GM21576 (cell line): ENCODE measurements at regions not wholly inside any gene's neighbourhood (a gene's known extent, or its start where the extent isn't known, plus 50 kb on each side); places are given as distances from the start of the nearest gene placed in this dataset.
"Not testable (repeated sequence)": the region's sequence is repeated elsewhere in the genome, so short reads cannot be mapped to it uniquely, and the experiment has no call there.

ENCODE experiments used
- ATAC-seq: cut with Tn5 transposase; IDR thresholded peaks from one replicate; pipeline ENCODE4 v1.9.1; 2021; ENCODE audit warnings: mild to moderate bottlenecking, moderate library complexity; ENCODE audit not compliant: unreplicated experiment

DNA sequence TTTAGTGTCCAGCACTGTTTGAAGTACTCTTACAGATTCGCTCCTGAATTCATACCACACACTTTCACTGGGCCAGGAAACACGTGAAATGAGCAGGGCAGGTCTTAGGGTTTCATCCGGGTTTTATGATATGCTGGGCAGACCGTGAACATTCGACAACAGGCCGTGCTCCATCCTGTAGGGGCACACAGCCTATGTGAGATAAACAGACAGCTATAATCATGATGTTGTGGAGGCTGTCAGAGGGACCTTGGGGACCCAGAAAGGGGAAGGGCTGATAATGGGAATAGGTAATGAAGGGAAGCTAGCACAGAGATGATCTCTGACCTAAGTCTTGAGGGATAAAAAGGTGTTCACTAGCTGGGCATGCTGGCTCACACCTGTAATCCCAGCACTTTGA lies 110.4 kb downstream of the RIN2 start:
- ATAC-seq: no peak

DNA sequence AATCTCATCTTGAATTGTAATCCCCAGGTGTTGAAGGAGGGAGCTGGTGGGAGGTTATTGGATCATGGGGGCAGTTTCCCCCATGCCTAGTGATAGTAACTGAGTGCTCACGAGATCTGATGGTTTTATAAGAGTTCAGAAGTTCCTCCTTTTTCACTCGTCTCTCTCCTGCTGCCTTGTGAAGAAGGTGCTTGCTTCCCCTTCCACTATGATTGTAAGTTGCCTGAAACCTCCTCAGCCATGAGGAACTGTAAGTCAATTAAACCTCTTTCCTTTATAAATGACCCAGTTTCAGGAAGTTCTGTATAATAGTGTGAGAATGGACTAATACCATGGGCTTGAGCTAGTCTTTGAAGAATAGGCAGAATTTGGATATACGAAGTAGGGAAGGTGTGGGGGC lies 113.9 kb downstream of the RIN2 start:
- ATAC-seq: no peak

- ATAC-seq: no peak
Observed at GRCh38 chr20:19874040-19874727, 116.1 kb downstream of the RIN2 start.

DNA sequence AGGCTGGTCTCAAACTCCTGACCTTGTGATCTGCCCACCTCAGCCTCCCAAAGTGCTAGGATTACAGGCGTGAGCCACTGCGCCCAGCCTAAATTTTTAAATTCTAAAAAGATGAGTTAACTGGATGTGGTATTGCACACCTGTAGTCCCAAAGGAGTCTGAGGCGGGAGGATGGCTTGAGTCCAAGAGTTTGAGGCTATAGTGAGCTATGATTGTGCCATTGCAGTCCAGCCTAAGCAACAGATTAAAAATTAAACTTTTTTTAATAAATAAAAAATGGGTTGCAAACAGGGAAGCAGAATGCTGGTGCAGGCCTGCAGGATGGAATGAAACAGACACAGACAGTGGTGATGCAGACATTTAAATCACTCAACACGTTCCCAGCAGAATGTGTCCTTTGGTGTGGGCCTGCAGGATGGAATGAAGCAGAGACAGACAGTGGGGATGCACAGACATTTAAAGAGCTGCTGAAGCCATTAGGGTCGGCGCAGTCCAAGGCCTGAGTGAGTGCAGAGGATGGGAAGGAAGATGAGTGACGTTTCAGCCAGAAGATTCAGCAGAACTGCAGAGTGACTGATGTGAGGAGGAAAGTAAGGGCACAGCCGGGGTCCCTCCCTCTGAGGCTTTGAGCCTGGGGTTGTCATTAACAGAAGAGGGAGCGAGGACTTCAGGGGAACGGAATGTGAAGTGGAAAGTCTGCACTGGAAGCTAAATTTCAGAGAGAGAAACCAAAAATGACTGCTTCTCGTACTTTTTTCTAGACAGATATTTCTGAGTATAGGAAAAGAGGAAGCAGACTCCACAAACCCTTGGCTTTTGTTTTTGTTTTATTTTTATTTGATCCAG lies 117.5 kb downstream of the RIN2 start:
- no peak for ATAC-seq

- ATAC-seq: no peak
Observed at GRCh38 chr20:19876828-19877460, 118.9 kb downstream of the RIN2 start.

DNA sequence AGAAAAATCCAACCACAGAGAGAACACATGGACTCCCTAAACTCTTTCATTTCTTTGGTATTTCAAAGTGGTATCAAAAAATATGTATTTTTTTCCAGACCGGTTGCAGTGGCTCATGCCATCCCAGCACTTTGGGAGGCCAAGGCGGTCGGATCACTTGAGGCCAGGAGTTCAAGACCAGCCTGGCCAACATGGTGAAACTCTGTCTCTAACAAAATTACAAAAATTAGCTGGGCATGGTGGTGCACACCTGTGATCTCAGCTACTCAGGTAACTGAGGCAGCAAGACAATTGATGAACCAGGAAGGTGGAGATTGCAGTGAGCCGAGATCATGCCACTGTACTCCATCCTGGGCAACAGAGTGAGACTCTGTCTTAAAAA lies 121.8 kb downstream of the RIN2 start:
- not testable (repeated sequence) for ATAC-seq

GRCh38 chr20:19880256-19881079 lies 122.4 kb downstream of the RIN2 start:
- ATAC-seq: no peak

- ATAC-seq: no peak
Observed at GRCh38 chr20:19881080-19881840, 123.2 kb downstream of the RIN2 start.

DNA sequence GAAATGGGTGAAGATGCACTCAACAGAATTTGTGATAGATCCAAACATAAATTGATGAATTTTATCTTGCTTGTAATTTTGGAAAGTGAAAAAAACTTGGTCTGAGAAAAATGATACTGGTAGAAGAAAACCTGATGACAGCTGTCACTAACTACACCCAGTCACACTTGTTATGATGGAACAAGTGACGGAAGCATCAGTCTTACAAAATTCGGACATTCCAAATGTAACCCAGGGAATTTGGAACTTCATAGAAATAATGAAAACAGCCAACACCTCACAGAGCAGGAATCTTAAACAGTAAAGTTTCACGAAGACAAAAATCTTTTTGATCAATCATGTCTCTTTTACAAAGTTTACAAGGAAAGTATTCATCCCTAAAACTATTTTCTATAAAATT lies 123.9 kb downstream of the RIN2 start:
- ATAC-seq: no peak

GRCh38 chr20:19882446-19882845 lies 124.4 kb downstream of the RIN2 start:
- ATAC-seq: no peak

DNA sequence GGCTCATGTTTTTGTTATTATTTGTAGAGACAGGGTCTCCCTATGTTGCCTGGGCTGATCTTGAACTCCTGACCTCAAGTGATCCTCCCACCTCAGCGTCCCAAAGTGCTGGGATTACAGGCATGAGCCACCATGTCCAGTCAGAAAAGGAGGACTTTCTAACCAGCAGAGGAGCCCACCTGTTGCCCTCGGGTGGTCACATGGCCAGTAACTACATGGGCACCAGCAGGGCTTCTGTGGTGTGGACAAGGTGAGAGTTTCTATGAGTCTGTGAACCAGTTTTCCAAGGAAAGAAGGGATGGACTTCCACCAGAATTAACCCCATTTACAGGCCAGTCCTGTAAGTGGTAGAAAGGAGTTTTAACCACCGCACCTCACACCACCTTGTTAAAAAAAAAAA lies 125.4 kb downstream of the RIN2 start:
- ATAC-seq: no peak

- no peak for ATAC-seq
Observed at GRCh38 chr20:19885594-19885938, 127.5 kb downstream of the RIN2 start.

DNA sequence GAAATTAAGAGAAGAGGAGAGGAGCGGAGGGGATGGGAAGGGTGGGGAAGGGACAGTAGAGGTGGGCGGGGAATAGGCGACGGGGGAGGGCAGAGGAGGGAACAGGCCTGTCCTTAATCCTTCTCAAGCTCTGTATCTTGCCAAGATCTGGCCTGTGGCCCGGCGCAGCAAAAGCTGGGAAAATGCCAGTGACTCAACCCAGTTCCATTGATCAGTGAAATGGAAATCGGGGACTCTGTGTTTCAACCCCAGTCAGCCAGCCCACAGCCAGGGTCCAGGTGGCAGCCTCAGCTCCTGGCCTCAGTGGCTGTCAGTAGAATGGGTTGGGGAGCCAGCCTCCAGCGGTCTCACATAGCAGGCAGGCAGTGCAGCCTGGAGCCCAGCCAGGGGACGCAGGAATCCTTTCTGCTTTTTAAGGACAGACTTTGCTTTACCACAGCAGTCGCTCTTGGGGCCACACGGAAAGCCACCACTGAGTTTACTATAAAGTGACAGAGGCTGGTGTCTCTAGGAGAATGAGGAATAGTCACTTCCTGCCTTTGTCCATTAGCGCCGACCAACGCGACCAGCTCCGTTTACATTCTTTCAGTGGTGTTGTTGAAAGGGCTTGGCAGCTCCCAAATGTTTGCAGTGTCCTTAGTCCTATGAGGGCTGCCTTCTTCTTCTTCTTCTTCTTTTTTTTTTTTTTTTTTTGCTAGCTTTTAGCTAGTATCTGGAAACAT lies 128.0 kb downstream of the RIN2 start:
- no peak for ATAC-seq

- no peak for ATAC-seq
Observed at GRCh38 chr20:19886661-19887288, 128.7 kb downstream of the RIN2 start.

DNA sequence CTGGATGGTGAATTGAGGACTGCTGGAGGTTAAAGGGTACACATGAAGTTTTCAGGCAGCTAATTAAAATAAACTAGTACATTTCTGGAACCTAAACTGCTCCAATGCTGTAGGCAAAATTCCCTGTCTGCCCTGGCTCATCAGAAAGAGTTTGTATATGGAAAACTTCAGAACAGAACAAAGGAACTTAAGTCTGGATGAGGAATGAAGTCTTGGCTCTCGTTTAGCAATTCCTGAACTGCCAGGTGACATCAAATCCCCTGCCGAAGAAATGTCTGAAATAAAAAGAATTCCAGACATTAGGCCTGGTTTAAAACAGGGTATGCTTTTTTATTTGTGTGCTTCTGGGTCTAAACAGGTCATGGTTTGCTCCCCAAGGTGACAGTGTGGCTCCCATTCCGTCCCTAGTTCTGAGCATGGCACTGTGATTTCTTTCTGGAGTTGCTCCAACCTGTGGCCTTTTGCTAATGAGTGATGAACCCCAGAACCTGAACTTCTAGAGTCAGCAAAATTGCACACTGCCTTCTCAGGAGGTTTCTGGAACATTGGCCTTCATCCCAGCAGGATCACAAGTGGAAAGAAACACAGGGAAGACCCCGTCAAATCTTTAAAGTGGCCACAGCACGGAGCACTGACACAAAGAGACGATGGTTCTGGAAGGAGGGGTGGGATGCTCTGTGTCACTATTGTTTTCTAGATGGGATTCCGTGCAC lies 129.4 kb upstream of the NAA20 start:
- no peak for ATAC-seq

GRCh38 chr20:19888269-19888671 lies 128.9 kb upstream of the NAA20 start:
- no peak for ATAC-seq

DNA sequence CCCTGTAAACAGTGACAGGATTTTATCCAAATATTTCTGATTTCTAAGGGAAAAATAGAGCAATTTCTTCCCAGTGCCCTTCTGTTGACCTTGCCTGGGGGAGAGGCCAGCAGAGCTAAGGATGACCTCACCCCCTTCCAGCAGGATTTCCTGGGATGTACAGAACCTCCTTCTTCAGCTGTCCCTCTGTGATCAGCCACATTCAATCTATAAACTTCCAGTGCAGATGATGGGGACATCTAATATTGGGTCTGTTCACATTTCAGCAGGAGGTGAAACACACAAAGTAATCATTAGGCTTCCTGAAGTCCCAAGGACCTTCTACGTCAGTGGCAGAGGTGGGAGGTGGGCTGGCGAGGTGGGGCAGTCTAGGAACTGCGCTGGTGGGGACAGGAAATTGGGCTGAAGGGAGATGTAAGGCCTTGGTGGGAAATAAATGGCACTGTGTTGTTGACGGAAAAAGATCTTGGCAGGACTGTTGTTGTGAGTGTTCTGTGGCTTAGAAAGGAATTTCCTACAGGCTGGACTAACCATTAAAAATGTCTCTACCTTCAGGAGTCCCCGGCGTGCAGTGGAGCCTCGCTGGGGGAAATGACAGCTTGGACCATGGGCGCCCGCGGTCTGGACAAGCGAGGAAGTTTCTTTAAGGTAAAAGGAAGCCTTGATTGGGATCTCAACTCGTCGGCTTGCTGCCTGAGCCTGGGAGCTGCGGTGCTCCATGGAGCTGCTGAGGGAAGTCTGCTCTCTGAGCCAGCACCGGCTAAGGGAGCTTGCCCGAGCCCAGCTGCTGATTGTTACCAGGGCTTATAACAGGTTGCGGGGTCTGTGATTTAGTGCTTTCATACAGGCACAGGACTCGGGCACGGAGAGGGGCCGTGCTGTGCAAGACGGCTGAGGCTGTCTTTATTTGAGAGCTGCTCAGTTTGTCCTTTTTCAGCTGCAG lies 127.9 kb upstream of the NAA20 start:
- no peak for ATAC-seq
